Left lobe of liver (tissue), 2 donors: ENCODE measurements at regions not wholly inside any gene's neighbourhood (a gene's known extent, or its start where the extent isn't known, plus 50 kb on each side); places are given as distances from the start of the nearest gene placed in this dataset.
"Not testable (repeated sequence)": the region's sequence is repeated elsewhere in the genome, so short reads cannot be mapped to it uniquely, and the experiment has no call there.

ENCODE experiments used
- ATAC-seq: fragments of 200-7000 bp; cut with Tn5 transposase; one replicate; pipeline ENCODE4 v1.9.1; 2020; ENCODE audit warnings: mild to moderate bottlenecking, moderate library complexity
- DNase-seq: peaks from one replicate; pipeline ENCODE4 v3.0.0-alpha.2; 2020; ENCODE audit warnings: low spot score
- donor health status: DM: no; HTN: no; CAD: no; lungs with moderate emphysema.
- donor health status: DM: no; HTN: yes; CAD: no.

GRCh38 chr12:11446372-11446771 lies 51.0 kb upstream of the PRB2 start:
- DNase-seq = no peak

GRCh38 chr12:11457996-11458645 lies 62.8 kb upstream of the PRB2 start:
- ATAC-seq (no peak), DNase-seq (no peak)

More at GRCh38 chr12:11446372-11446771, 51.0 kb upstream of the PRB2 start:
- no peak for ATAC-seq

GRCh38 chr12:11460343-11461023 lies 65.1 kb upstream of the PRB2 start:
- DNase-seq (no peak), ATAC-seq (no peak)

- ATAC-seq (no peak), DNase-seq (no peak)
Measured at GRCh38 chr12:11461433-11461832, 66.1 kb upstream of the PRB2 start.

- no peak for DNase-seq
Measured at GRCh38 chr12:11477110-11477509, 81.7 kb upstream of the PRB2 start.

GRCh38 chr12:11482955-11483354 lies 87.6 kb upstream of the PRB2 start:
- no peak for ATAC-seq
- DNase-seq = no peak

More at GRCh38 chr12:11477110-11477509, 81.7 kb upstream of the PRB2 start:
- ATAC-seq = no peak

GRCh38 chr12:11486623-11487444 lies 91.5 kb upstream of the PRB2 start:
- ATAC-seq (peak; percentile 100), DNase-seq (peak; percentile 77)

GRCh38 chr12:11496157-11496851 lies 100.9 kb upstream of the PRB2 start:
- ATAC-seq = no peak
- no peak for DNase-seq

GRCh38 chr12:11497438-11497837 lies 102.1 kb upstream of the PRB2 start:
- DNase-seq (peak; percentile 72), ATAC-seq (peak; percentile 90)

- DNase-seq = no peak
- ATAC-seq = no peak
Measured at GRCh38 chr12:11497995-11498394, 102.6 kb upstream of the PRB2 start.

- not testable (repeated sequence) for ATAC-seq, DNase-seq
Measured at GRCh38 chr12:11498574-11498973, 103.2 kb upstream of the PRB2 start.

GRCh38 chr12:11499806-11500187 lies 104.4 kb upstream of the PRB2 start:
- no peak for ATAC-seq
- DNase-seq = no peak

- peak; percentile 73 for DNase-seq
- ATAC-seq = peak; percentile 85
Measured at GRCh38 chr12:11500188-11500860, 105.0 kb upstream of the PRB2 start.

- ATAC-seq (no peak), DNase-seq (no peak)
Measured at GRCh38 chr12:11500861-11501230, 105.5 kb upstream of the PRB2 start.

- no peak for DNase-seq
- no peak for ATAC-seq
Measured at GRCh38 chr12:11508699-11509098, 113.3 kb upstream of the PRB2 start.

GRCh38 chr12:11509326-11509725 lies 114.0 kb upstream of the PRB2 start:
- no peak for DNase-seq
- ATAC-seq = no peak

GRCh38 chr12:11510671-11511070 lies 115.3 kb upstream of the PRB2 start:
- no peak for ATAC-seq
- DNase-seq = no peak

- DNase-seq = no peak
- ATAC-seq = no peak
Measured at GRCh38 chr12:11513288-11513687, 117.9 kb upstream of the PRB2 start.

GRCh38 chr12:11517080-11517479 lies 121.7 kb upstream of the PRB2 start:
- no peak for DNase-seq
- no peak for ATAC-seq

GRCh38 chr12:11524446-11524845 lies 125.0 kb upstream of the ETV6 start:
- no peak for DNase-seq

GRCh38 chr12:11534064-11534463 lies 115.4 kb upstream of the ETV6 start:
- ATAC-seq (no peak), DNase-seq (no peak)

More at GRCh38 chr12:11524446-11524845, 125.0 kb upstream of the ETV6 start:
- no peak for ATAC-seq
